Right lobe of liver (tissue), 6 donors: ENCODE measurements at regions not wholly inside any gene's neighbourhood (a gene's known extent, or its start where the extent isn't known, plus 50 kb on each side); places are given as distances from the start of the nearest gene placed in this dataset.
"Not testable (repeated sequence)": the region's sequence is repeated elsewhere in the genome, so short reads cannot be mapped to it uniquely, and the experiment has no call there.

Experiments used
- ATAC-seq, 4 donors: fragments of 200-7000 bp; cut with Tn5 transposase; one replicate each; pipeline ENCODE4 v1.9.1; 2020; ENCODE audit warnings: mild to moderate bottlenecking in 4 of 4, moderate library complexity in 4 of 4
- DNase-seq, 3 donors: peaks; one replicate each; pipeline ENCODE4 v3.0.0-alpha.2; 2020
- H3K27ac ChIP-seq, 3 donors: fragments of 200-600 bp; one replicate each; pipeline ENCODE4 v1.8.0; 2022
- H3K27me3 ChIP-seq, 2 donors: fragments of 200-600 bp; one replicate each; pipeline ENCODE4 v1.8.0; 2022
- H3K36me3 ChIP-seq, 4 donors: fragments of 200-600 bp; sonication (generic) in 1 of 4; one replicate each; pipeline versions ENCODE4 v1.5.1 to v1.8.0; 2017 to 2022; ENCODE audit warnings: control low read depth in 1 of 4
- H3K4me1 ChIP-seq, 4 donors: fragments of 200-600 bp; sonication (generic) in 1 of 4; one replicate each; pipeline versions ENCODE4 v1.5.1 to v1.8.0; 2017 to 2022; ENCODE audit warnings: control low read depth in 1 of 4
- H3K4me3 ChIP-seq, 3 donors: fragments of 200-600 bp; one replicate each; pipeline ENCODE4 v1.8.0; 2022
- H3K9me3 ChIP-seq, 4 donors: fragments of 200-600 bp; sonication (generic) in 1 of 4; one replicate each; pipeline versions ENCODE4 v1.5.1 to v1.8.0; 2017 to 2022; ENCODE audit warnings: control low read depth in 1 of 4
- CTCF ChIP-seq, 4 donors: fragments of 200-600 bp in 3 of 4; fragments of 450-650 bp in 1 of 4; IDR thresholded peaks; one replicate each; pipeline versions ENCODE4 v1.5.1 to v1.8.0; 2016 to 2022; ENCODE audit warnings: antibody characterized with exemption in 4 of 4, mild to moderate bottlenecking in 2 of 4
- POLR2A ChIP-seq: fragments of 450-650 bp; IDR thresholded peaks from one replicate; pipeline ENCODE4 v1.6.1; 2017; ENCODE audit warnings: antibody characterized with exemption, mild to moderate bottlenecking
- WGBS: methylation state at CpG from one replicate; pipeline ENCODE4 v1.1.6; 2018; ENCODE audit warnings: low coverage, low lambda C conversion rate; ENCODE audit not compliant: insufficient coverage; ENCODE audit errors: missing lambda C conversion rate; 5-methylcytosine and 5-hydroxymethylcytosine counted together
- intact Hi-C, 2 donors: fragments of 100-400 bp; cut with DNase I; formaldehyde crosslinking; loops; one replicate each; pipeline versions ENCODE4 v1.11.2 to v1.14.1; 2022
- donor health status: DM: no; HTN: yes; CAD: no.
- donor health status: DM: no; HTN: no; CAD: no.
- donor health status: DM: no; HTN: no; CAD: no.
- donor health status: DM: no; HTN: yes; CAD: no.
- donor health status: DM: no; HTN: yes; CAD: no.

DNA sequence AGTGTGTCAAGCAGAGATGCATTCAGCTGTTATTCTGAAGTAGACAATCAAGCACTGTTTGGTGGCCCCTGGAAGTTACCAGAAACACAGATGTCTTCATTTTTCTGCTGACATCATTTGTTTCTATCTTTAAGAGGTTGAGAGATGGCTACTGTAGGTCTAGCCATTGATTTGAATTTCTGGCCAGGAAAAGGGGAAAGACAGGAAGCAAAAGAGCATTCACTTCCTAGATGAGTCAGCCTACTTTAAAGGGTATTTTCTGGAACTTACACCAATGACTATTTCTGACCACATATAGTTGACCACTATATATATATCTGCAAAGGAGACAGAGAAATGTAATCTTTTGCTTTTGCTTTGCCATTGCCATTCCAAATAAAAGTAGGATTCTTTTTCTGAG, 900.1 kb upstream of the SOX11 start:
- Histone ChIP-seq H3K4me3 (no peak overlapping the region), H3K36me3 (no peaks in the 10 kb centered on the region), H3K4me1 (no peaks in the 10 kb centered on the region), H3K27me3 (no peaks in the 10 kb centered on the region), H3K9me3 (no peaks in the 10 kb centered on the region), H3K27ac (no peak overlapping the region)
- TF ChIP-seq POLR2A, result no peak
- no peak for TF ChIP-seq CTCF (IDR thresholded peaks at IDR 0.05)
- DNase-seq, result no peak
- intact Hi-C loops, result no loop called here
- no peak for ATAC-seq

GRCh38 chr2:4803396-4803795, 888.8 kb upstream of the SOX11 start:
- no peak overlapping the region for H3K27ac ChIP-seq
- TF ChIP-seq POLR2A (no peak), CTCF (IDR thresholded peaks at IDR 0.05) (no peak)
- DNase-seq (no peak), ATAC-seq (no peak)
- intact Hi-C loops, result no loop called here
- H3K27me3 ChIP-seq, result no peaks in the 10 kb centered on the region
- WGBS, result 59% methylated on average over 2 of the region's 2 CpGs
- H3K4me1 ChIP-seq, result no peaks in the 10 kb centered on the region
- H3K4me3 ChIP-seq, result no peak overlapping the region
- no peaks in the 10 kb centered on the region for H3K36me3 ChIP-seq
- H3K9me3 ChIP-seq, result no peaks in the 10 kb centered on the region

- H3K4me1 ChIP-seq, ATAC-seq, H3K27me3 ChIP-seq, DNase-seq, H3K9me3 ChIP-seq, H3K36me3 ChIP-seq, H3K4me3 ChIP-seq, H3K27ac ChIP-seq, intact Hi-C loops: not testable (repeated sequence)
These were observed 878.0 kb upstream of the SOX11 start for GRCh38 chr2:4814137-4814536.

DNA sequence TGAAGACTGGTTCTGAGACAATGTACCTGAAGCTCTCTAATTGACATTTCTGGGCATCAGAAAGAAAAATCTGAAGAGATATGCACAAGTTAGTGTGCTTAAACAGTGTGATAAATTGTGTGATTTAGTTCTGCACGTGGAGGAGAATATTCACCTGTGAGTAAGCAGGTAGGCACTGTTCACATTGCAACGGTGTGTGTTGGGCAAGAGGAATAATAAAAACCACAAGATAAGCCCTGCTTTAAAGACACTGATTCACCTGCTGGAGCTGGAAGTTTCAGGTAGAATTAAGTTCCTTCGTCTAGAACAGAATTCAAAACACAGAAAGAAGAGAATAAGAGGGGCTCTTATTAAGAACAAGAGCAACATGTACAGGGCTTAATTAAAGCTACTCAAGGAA, 864.3 kb upstream of the SOX11 start:
- ATAC-seq (no peak), DNase-seq (no peak)
- no peaks in the 10 kb centered on the region for H3K27me3 ChIP-seq
- H3K27ac ChIP-seq, result no peak overlapping the region
- no peaks in the 10 kb centered on the region for H3K36me3 ChIP-seq
- intact Hi-C loops, result no loop called here
- 40% methylated on average over 3 of the region's 3 CpGs for WGBS
- H3K4me3 ChIP-seq, result no peak overlapping the region
- TF ChIP-seq POLR2A, result no peak
- no peak for TF ChIP-seq CTCF (IDR thresholded peaks at IDR 0.05)
- H3K9me3 ChIP-seq, result no peaks in the 10 kb centered on the region
- H3K4me1 ChIP-seq, result no peaks in the 10 kb centered on the region

DNA sequence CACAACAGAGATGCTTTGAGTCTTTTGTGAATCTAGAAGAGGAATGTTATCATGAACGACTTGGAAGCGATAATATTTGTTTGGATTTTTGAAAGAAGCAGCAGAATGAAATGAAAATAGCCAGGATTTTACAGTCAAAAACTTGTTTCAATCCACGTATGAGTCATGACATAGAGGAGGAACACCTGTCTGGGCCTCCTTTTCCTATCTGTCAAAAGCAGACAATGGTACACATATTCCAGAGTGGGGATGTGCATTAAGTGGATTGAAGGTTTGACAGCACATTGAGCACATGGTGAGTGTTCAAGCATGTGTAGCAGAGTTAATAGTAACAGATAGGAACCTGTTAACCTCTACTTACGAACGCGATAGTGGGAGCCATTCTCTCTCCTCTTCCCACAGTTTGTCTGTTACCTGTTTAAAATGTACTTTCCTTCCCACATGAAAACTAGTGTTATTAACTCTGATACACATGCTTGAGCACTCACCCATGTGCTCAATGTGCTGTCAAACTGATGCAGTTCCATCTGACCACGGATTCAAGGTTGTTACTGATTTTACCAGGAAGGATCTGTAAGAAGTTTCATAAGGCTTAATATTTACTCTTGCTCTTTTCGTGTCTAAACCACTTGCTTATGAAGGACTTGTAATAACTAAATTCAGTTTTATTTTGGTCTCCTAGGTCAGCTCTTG, 863.4 kb upstream of the SOX11 start:
- 52% methylated on average over 8 of the region's 8 CpGs for WGBS
- no peak for TF ChIP-seq CTCF (IDR thresholded peaks at IDR 0.05)
- TF ChIP-seq POLR2A, result no peak
- ATAC-seq (no peak), DNase-seq (no peak)
- Histone ChIP-seq H3K4me1 (no peaks in the 10 kb centered on the region), H3K27ac (no peak overlapping the region), H3K4me3 (no peak overlapping the region), H3K27me3 (no peaks in the 10 kb centered on the region), H3K36me3 (no peaks in the 10 kb centered on the region), H3K9me3 (no peaks in the 10 kb centered on the region)
- intact Hi-C loops, result no loop called here
